GM21423 (cell line): ENCODE measurements at regions not wholly inside any gene's neighbourhood (a gene's known extent, or its start where the extent isn't known, plus 50 kb on each side); places are given as distances from the start of the nearest gene placed in this dataset.

Source experiments
- ATAC-seq: cut with Tn5 transposase; IDR thresholded peaks from one replicate; pipeline ENCODE4 v1.9.1; 2021; ENCODE audit warnings: mild to moderate bottlenecking, moderate library complexity; ENCODE audit not compliant: unreplicated experiment

GRCh38 chr14:101002738-101003137 lies 99.2 kb upstream of the RTL1 start:
- ATAC-seq, result no peak

GRCh38 chr14:101004176-101004575 lies 100.7 kb upstream of the RTL1 start:
- ATAC-seq, result no peak

- ATAC-seq, result no peak
These were observed 101.4 kb upstream of the RTL1 start for GRCh38 chr14:101004954-101005353.

GRCh38 chr14:101005447-101005846 lies 101.9 kb upstream of the RTL1 start:
- ATAC-seq, result no peak

DNA sequence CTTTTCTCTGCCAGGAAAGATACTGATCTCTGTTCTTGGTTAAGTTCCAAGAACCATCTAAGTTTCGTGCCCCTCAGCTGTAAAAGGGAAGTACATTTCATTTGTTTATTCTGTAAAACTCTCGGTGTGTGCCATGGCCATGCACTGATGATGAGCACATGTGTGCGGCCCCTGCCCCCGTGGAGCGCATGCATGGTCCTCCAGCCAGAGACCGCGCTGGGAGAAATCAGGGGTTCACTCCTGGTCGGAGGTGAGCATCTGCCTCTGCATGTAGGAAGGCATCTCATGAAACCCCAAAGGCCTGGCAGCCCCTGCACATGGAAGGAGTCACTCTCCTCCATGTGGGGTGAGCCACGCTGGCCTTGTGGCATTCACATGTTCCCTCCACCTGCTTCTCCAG lies 102.5 kb upstream of the RTL1 start:
- no peak for ATAC-seq

GRCh38 chr14:101007004-101007614 lies 103.6 kb upstream of the RTL1 start:
- no peak for ATAC-seq

DNA sequence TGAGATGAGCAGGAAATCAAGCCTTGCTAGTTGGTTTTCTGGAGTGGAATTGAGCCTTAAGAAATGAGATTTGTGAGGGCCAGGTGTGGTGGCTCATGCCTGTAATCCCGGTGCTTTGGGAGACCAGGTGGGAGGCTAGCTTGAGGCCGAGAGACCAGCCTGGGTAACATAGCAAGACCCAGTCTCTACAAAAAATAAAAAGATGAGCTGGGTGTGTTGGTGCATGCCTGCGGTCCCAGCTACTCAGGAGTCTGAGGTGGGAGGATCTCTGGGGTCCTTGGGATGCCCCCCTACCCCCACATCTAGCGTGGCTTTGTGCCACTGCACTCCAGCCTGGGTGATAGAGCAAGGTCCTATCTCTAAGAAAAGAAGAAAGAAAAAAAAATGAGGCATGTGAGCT lies 104.2 kb upstream of the RTL1 start:
- no peak for ATAC-seq

DNA sequence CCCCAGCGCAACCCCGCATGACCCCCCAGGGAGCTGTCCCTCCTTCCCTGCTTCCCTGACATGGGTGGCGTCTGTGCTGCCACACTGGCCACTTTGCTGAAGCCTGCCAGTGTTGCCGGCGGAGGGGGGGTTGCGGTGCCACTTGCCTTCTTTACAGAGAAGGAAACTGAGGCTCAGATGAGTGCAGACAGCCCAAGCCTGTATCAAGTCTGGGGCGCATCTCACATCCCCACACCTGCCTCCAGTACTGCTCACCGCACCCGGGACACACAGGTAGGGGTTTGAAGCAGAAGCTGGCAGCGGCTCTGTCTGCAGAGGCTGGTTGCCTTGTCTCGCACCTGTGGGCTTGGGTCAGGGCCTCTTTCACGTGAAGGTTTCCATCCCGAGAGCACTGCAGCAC lies 104.7 kb upstream of the RTL1 start:
- no peak for ATAC-seq

DNA sequence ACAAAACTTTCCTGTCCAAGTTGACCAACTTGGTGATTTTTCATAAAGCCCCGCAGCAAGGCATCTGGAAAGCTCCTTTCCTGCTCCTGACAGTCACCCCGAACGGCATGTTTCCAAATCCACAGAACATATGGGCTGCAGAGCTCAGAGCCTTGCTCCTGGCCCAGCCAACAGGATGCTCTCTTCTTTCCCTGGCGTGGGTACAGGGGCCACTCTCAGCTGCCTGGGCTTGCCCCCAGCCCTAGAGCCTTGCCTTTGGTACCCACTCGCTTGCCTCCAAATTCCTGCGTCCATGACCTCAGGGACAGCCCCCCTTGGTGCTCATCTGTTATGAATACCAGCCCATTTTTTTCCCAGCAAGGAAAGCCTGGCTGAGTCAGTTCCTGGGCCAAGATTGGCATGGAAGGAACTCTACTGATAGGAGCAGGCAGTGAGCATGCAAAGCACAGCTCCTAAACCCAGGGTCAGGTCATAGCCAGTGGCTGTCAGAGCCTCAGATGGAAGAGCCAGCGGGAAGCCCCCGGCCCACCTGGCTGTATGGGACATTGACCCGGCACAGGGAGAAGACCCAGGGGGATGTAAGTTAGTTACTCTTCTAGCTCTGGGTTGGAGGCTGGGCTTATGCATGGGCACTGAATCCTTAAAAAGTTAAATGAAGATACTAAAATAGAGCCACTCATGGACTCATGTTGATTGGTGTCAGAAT lies 105.3 kb upstream of the RTL1 start:
- ATAC-seq, result no peak

- no peak for ATAC-seq
These were observed 106.0 kb upstream of the RTL1 start for GRCh38 chr14:101009531-101009930.

- ATAC-seq, result no peak
These were observed 106.8 kb upstream of the RTL1 start for GRCh38 chr14:101010293-101010692.

GRCh38 chr14:101010835-101011234 lies 107.3 kb upstream of the RTL1 start:
- no peak for ATAC-seq

DNA sequence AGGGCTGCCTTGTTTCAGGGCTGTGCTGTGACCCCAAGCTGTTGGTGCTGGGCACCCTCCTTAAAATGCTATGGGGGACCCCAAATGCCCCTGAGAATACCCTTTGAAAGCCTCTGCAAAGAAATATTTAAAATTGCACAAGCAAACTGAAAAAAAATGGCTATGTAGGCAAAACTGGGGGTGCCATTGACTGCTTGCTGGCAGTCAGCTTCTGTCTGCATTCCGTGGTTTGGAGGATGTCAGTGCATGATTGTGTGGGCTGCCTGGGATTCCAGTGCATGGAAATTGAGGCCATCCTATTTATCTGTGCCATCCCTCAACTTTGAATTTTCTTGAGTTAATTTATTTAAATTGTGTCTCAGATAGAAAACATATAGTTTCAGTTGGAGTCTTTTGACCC lies 113.7 kb upstream of the RTL1 start:
- no peak for ATAC-seq

GRCh38 chr14:101017806-101018560 lies 114.5 kb upstream of the RTL1 start:
- no peak for ATAC-seq

DNA sequence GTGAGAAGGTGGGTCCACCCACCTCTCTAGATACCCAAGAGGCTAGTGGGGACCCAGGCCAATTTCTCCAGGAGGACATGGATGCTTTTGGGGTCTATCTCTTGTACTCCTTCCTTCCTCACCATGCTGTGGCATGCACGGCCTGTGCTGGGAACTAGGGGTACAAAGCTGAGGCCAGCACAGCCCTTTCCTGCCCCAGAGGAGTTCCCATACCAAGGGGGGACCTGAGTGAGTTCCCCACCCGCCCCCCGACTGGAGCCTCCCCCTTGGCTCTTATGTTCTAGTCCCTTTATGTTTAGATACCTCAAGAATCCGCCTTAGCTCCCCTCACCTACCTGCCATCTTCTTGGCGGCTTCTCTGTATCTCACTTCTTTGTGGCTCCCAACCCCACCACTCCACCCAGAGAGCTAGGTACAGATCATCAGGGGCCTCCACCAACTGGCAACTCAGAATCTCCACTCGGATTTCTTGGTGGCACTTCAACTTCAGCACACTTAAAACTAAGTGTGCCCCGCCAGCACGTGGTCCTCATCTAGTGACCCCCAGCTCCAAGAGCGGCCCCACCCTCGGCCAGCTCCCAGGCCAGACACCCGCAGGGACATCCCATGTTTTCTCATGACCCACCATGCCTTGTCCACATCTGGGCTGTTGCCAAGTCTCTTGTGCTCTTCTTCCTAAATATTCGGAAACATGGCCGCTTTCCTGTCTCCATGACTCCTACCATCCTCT lies 115.2 kb upstream of the RTL1 start:
- ATAC-seq, result no peak

DNA sequence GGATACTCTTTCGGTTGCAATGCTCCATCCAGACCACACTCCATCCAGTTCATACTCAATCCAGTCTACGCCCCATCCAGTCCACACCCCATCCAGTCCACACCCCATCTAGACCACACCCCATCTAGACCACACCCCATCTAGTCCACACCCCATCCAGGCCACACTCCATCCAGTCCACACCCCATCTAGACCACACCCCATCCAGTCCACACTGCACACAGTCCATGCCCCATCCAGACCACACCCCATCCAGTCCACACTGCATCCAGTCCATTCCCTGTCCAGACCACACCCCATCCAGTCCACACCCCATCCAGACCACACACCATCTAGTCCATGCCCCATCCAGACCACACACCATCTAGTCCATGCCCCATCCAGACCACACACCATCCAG lies 116.0 kb upstream of the RTL1 start:
- ATAC-seq, result no peak

GRCh38 chr14:101019990-101020710 lies 116.6 kb upstream of the RTL1 start:
- ATAC-seq, result no peak

DNA sequence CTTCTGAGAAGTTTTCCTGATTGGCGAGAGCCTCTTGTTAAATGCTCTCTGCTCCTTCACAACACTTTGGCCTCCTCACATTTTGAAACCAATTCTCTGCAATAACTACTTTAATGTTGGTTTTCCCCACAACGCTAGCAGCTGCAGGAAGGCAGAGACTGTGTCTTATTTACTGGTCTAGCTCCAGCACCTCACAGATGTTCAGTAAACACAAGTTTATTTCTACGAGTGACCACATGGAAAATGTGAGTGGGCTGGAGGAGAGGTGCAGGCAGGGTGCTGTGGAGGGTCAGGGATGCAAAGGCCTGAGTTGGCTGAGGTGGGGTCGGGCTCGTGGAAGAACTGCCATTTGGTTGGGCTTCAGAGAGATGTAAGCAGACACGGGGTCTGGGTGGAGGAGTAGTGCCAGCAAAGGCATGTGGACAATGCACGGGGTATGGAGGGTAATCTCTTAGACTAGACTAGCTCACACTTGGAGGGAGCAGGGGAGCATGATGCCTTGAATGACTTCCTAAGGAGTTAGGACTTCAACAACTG lies 117.4 kb upstream of the RTL1 start:
- no peak for ATAC-seq

DNA sequence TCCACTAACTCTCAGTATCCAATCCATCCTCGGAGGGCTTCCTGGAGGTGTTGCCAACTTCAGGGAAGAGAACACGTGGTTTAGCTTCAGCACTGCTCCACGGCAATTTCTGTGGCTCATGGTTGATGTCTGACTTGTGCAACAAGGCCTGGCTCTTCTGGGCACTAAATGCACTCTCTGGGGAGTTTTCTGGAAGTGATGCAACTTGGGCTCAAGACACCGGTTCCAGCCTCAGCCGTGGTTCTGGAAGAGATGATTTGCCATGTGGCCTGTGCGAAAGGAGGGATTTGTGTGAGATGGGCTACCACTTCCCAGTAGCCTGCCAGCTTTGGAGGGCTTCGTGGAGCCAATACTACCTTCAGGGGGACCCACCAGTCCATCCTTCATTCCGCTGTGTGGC lies 118.6 kb upstream of the RTL1 start:
- no peak for ATAC-seq

DNA sequence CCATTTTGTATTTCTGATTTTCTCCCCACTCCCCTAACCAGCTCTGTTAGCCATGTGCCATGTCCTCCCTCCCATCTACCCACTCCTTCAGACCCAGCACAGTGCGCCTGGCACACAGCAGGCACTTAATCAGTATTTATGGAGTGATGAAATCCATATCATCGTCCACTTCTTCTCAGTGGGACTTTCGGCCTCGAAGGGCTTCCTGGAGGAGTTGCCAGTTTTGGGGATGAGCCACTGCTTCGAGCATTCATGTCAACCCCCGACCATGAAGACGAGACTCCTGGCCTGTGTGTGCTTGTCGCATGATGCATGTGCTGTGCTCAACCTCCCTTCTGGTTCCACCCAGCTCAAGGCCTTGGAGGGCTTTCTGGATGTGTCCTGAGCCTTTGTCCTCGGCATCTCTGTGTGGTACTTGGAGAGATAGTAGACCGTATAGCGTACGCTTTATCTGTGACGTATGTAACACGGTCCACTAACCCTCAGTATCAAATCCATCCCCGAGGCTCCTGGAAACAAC lies 119.5 kb upstream of the RTL1 start:
- no peak for ATAC-seq
